DOHH2 (cell line): ENCODE measurements at regions not wholly inside any gene's neighbourhood (a gene's known extent, or its start where the extent isn't known, plus 50 kb on each side); places are given as distances from the start of the nearest gene placed in this dataset.

Source experiments
- H3F3A ChIP-seq: fragments of 200-600 bp; sonication (generic), shearing (Covaris generic); 2 replicates; pipeline ENCODE4 v1.6.0; 2016; ENCODE audit warnings: antibody characterized with exemption, mild to moderate bottlenecking; ENCODE audit not compliant: control insufficient read depth, insufficient read depth
- H3K27ac ChIP-seq: fragments of 200-600 bp; sonication (generic); 2 replicates; pipeline ENCODE4 v1.5.1; 2014; ENCODE audit warnings: low read depth, mild to moderate bottlenecking, low read length, moderate library complexity
- H3K27me3 ChIP-seq: fragments of 200-600 bp; sonication (generic); 2 replicates; pipeline ENCODE4 v1.6.1; 2014; ENCODE audit warnings: mild to moderate bottlenecking, low read length, mixed read lengths; ENCODE audit not compliant: control insufficient read depth
- H3K36me3 ChIP-seq: fragments of 200-600 bp; sonication (generic); 2 replicates; pipeline ENCODE4 v1.6.1; 2014; ENCODE audit warnings: mild to moderate bottlenecking, low read length, moderate library complexity, mixed read lengths; ENCODE audit not compliant: control insufficient read depth
- H3K4me1 ChIP-seq: fragments of 200-600 bp; sonication (generic); 2 replicates; pipeline ENCODE4 v1.6.1; 2014; ENCODE audit warnings: mild to moderate bottlenecking, low read length, mixed read lengths; ENCODE audit not compliant: control insufficient read depth
- H3K4me2 ChIP-seq: fragments of 200-600 bp; sonication (generic); 2 replicates; pipeline ENCODE4 v1.6.0; 2014; ENCODE audit warnings: mild to moderate bottlenecking, low read length, moderate library complexity
- H3K4me3 ChIP-seq: fragments of 200-600 bp; sonication (generic); 2 replicates; pipeline ENCODE4 v1.5.1; 2014; ENCODE audit warnings: mild to moderate bottlenecking, low read length, mixed read lengths
- H3K79me2 ChIP-seq: fragments of 200-600 bp; sonication (generic); 2 replicates; pipeline ENCODE4 v1.6.1; 2014; ENCODE audit warnings: mild to moderate bottlenecking, low read length, mixed read lengths; ENCODE audit not compliant: control insufficient read depth
- H3K9me2 ChIP-seq: fragments of 200-600 bp; sonication (generic); replicated peaks from 2 replicates; pipeline ENCODE4 v1.6.1; 2014; ENCODE audit warnings: mild to moderate bottlenecking, low read length, mixed read lengths; ENCODE audit not compliant: control insufficient read depth
- H3K9me3 ChIP-seq: fragments of 200-600 bp; sonication (generic); 2 replicates; pipeline ENCODE4 v1.6.1; 2014; ENCODE audit warnings: antibody characterized with exemption, low read length, mixed read lengths; ENCODE audit not compliant: control insufficient read depth, insufficient read depth
- H4K20me1 ChIP-seq: fragments of 200-600 bp; sonication (generic); 2 replicates; pipeline ENCODE4 v1.6.0; 2014; ENCODE audit warnings: low read depth, mild to moderate bottlenecking, antibody characterized with exemption, low read length, moderate library complexity; ENCODE audit not compliant: control insufficient read depth, insufficient read depth
- EZH2phosphoT487 ChIP-seq: fragments of 200-600 bp; sonication (generic); IDR thresholded peaks from 2 replicates; pipeline ENCODE4 v1.6.1; 2017; ENCODE audit warnings: borderline replicate concordance, mild to moderate bottlenecking, antibody characterized with exemption, low read length, moderate library complexity, mixed read lengths
- TF ChIP-seq, protein P1 (sequence below): fragments of 200-600 bp; sonication (generic); IDR thresholded peaks from one replicate; pipeline ENCODE4 v1.5.1; 2014; ENCODE audit warnings: antibody characterized with exemption, mild to moderate bottlenecking, low read depth, low read length; ENCODE audit not compliant: poor library complexity, severe bottlenecking

DNA sequence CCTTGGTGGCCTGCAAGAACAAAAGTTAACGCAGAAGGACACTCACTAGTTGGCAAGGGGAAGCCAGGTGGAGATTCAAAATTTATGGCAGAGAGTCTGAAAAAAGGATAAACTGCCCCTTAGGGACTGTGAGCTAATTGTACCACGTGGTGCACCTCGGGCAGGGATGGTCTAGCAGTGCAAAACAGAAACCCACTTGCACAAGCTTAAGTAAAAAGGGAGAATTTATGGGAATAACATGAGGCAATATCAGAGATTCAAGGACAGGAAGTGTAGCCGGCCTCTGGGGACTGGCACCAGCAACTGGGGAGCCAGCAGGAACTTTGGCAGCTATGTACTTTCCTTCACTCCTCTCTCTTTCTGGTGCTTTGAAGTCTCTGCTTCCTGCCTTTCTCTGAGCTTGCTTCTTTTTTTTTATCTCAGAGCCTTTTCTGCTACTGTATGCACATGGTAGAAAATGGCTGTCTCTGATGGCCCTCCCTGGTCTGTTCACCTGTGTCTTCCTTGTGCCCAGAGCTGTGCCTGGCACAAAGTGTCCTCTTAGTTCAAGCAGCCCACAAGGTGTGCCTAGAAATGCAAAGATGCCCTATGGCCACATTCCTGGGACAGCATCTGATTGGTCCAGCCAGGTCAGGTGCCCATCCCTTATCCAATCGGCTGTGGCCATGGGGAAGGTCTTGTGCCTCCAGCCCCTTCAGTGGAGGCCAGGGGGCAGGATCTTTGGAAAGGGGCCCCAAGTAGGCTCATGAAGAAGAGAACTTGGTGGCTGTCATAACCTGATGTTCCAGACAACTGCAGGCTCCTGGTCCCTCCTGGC, 114.8 kb upstream of the ATP6AP2 start:
- no peaks in the 10 kb centered on the region for H3K9me2 ChIP-seq
- no peaks in the 10 kb centered on the region for H3K4me1 ChIP-seq
- no peaks in the 10 kb centered on the region for H3F3A ChIP-seq
- H3K4me3 ChIP-seq = no peak overlapping the region
- no peak overlapping the region for H3K27ac ChIP-seq
- no peaks in the 10 kb centered on the region for H3K9me3 ChIP-seq
- no peaks in the 10 kb centered on the region for H3K36me3 ChIP-seq
- H4K20me1 ChIP-seq = no peaks in the 10 kb centered on the region
- no peak for TF ChIP-seq EZH2phosphoT487
- TF ChIP-seq, protein P1, sequence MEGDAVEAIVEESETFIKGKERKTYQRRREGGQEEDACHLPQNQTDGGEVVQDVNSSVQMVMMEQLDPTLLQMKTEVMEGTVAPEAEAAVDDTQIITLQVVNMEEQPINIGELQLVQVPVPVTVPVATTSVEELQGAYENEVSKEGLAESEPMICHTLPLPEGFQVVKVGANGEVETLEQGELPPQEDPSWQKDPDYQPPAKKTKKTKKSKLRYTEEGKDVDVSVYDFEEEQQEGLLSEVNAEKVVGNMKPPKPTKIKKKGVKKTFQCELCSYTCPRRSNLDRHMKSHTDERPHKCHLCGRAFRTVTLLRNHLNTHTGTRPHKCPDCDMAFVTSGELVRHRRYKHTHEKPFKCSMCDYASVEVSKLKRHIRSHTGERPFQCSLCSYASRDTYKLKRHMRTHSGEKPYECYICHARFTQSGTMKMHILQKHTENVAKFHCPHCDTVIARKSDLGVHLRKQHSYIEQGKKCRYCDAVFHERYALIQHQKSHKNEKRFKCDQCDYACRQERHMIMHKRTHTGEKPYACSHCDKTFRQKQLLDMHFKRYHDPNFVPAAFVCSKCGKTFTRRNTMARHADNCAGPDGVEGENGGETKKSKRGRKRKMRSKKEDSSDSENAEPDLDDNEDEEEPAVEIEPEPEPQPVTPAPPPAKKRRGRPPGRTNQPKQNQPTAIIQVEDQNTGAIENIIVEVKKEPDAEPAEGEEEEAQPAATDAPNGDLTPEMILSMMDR = no peak
- H3K27me3 ChIP-seq = no peaks in the 10 kb centered on the region
- no peaks in the 10 kb centered on the region for H3K79me2 ChIP-seq
- no peak overlapping the region for H3K4me2 ChIP-seq

DNA sequence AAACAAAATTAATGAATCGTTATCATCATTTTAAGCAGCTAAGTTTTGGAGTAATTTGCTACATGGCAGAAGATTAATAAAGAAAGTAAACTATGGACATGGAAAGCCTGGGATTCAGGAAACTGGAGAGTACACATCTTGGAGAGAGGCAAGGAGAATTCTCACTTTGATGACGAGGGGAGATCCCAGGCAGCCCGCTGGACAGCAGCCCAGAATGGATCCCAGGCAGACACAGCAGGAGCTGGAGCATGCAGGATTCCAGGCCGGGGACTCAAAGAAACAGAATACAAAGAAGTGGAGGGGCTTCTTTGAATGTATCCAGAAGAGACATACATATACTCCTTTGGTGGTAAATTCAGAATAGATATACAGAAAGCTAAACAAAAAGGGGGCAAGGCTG, 118.0 kb upstream of the ATP6AP2 start:
- H4K20me1 ChIP-seq = no peaks in the 10 kb centered on the region
- H3K4me3 ChIP-seq = no peak overlapping the region
- no peaks in the 10 kb centered on the region for H3K9me3 ChIP-seq
- H3K27me3 ChIP-seq = no peaks in the 10 kb centered on the region
- no peaks in the 10 kb centered on the region for H3F3A ChIP-seq
- H3K4me2 ChIP-seq = no peak overlapping the region
- H3K4me1 ChIP-seq = no peaks in the 10 kb centered on the region
- no peaks in the 10 kb centered on the region for H3K9me2 ChIP-seq
- H3K27ac ChIP-seq = no peak overlapping the region
- H3K79me2 ChIP-seq = no peaks in the 10 kb centered on the region
- H3K36me3 ChIP-seq = no peaks in the 10 kb centered on the region
- TF ChIP-seq, protein P1 = no peak
- no peak for TF ChIP-seq EZH2phosphoT487

- no peaks in the 10 kb centered on the region for H3K9me3 ChIP-seq
- TF ChIP-seq EZH2phosphoT487 = no peak
- TF ChIP-seq, protein P1 = no peak
- H3F3A ChIP-seq = no peaks in the 10 kb centered on the region
Measured at GRCh38 chrX:40460926-40461325, 119.8 kb upstream of the ATP6AP2 start.

More at GRCh38 chrX:40460926-40461325, 119.8 kb upstream of the ATP6AP2 start:
- H3K27me3 ChIP-seq = no peaks in the 10 kb centered on the region
- no peak overlapping the region for H3K4me2 ChIP-seq
- no peak overlapping the region for H3K27ac ChIP-seq
- no peaks in the 10 kb centered on the region for H3K79me2 ChIP-seq
- H4K20me1 ChIP-seq = no peaks in the 10 kb centered on the region
- no peaks in the 10 kb centered on the region for H3K9me2 ChIP-seq
- H3K4me1 ChIP-seq = no peaks in the 10 kb centered on the region
- H3K36me3 ChIP-seq = no peaks in the 10 kb centered on the region
- H3K4me3 ChIP-seq = no peak overlapping the region
